ENCODE measurements at regions not wholly inside any gene's neighbourhood (a gene's known extent, or its start where the extent isn't known, plus 50 kb on each side); places are given as distances from the start of the nearest gene placed in this dataset.
A peak's percentile ranks its signal among the peaks of the same experiment; 100 is the strongest.

- no peaks in the 10 kb centered on the region for H3K27me3 Mint-ChIP-seq
- H3K4me1 Mint-ChIP-seq (ENCODE audit: low read depth), result no peaks in the 10 kb centered on the region
- no peak for DNase-seq
- H3K27ac Mint-ChIP-seq, result no peak overlapping the region
- intact Hi-C loops (cut with micrococcal nuclease), result no loop called here
- no peaks in the 10 kb centered on the region for H3K9me3 Mint-ChIP-seq
- ChIA-PET POLR2A (no interaction called here), CTCF (interaction anchor here (1.4 kb wide), 1 partner anchor 13 kb away, joined by 4 read pairs; no protein-coding TSS in a partner anchor)
- H3K36me3 Mint-ChIP-seq, result no peaks in the 10 kb centered on the region
- no peak overlapping the region for H3K4me3 Mint-ChIP-seq
Observed at GRCh38 chrX:111005166-111005565, 90.8 kb upstream of the PAK3 start.

- intact Hi-C loops (cut with micrococcal nuclease), result no loop called here
- Mint-ChIP-seq H3K4me1 (ENCODE audit: low read depth) (no peaks in the 10 kb centered on the region), H3K27ac (no peak overlapping the region), H3K9me3 (no peaks in the 10 kb centered on the region), H3K36me3 (no peaks in the 10 kb centered on the region), H3K27me3 (no peaks in the 10 kb centered on the region), H3K4me3 (no peak overlapping the region)
- POLR2A ChIA-PET, result no interaction called here
- DNase-seq, result no peak
- CTCF ChIA-PET, result no interaction called here
Observed at GRCh38 chrX:111003118-111003517, 92.9 kb upstream of the PAK3 start.

GRCh38 chrX:110992611-110993010 is 103.4 kb upstream of the PAK3 start:
- intact Hi-C loops (cut with micrococcal nuclease), result loop anchor here (1.0 to 10.0 kb wide), 3 partner anchors 107 to 452 kb away; no protein-coding TSS in a partner anchor
- Mint-ChIP-seq H3K9me3 (no peaks in the 10 kb centered on the region), H3K4me1 (ENCODE audit: low read depth) (no peaks in the 10 kb centered on the region), H3K27me3 (peaks cover 2% of the 10 kb centered on the region), H3K27ac (no peak overlapping the region), H3K36me3 (no peaks in the 10 kb centered on the region), H3K4me3 (no peak overlapping the region)
- DNase-seq, result peak; percentile 22
- ChIA-PET POLR2A (no interaction called here), CTCF (interaction anchor here (0.8 to 2.0 kb wide), 7 partner anchors 12 to 253 kb away, joined by 3 to 10 read pairs (median 4); no protein-coding TSS in a partner anchor)

GRCh38 chrX:110989869-110990268 is 106.1 kb upstream of the PAK3 start:
- no peak for DNase-seq
- H3K27me3 Mint-ChIP-seq, result peaks cover 2% of the 10 kb centered on the region
- H3K36me3 Mint-ChIP-seq, result no peaks in the 10 kb centered on the region
- ChIA-PET POLR2A (no interaction called here), CTCF (interaction anchor here (1.8 to 2.4 kb wide), 2 partner anchors 109 to 254 kb away, joined by 5 to 14 read pairs; no protein-coding TSS in a partner anchor)
- no peak overlapping the region for H3K4me3 Mint-ChIP-seq
- intact Hi-C loops (cut with micrococcal nuclease), result loop anchor here (10.0 kb wide), 1 partner anchor 455 kb away; no protein-coding TSS in a partner anchor
- no peaks in the 10 kb centered on the region for H3K4me1 Mint-ChIP-seq (ENCODE audit: low read depth)
- H3K27ac Mint-ChIP-seq, result no peak overlapping the region
- H3K9me3 Mint-ChIP-seq, result no peaks in the 10 kb centered on the region

GRCh38 chrX:110989447-110989846 is 106.5 kb upstream of the PAK3 start:
- Mint-ChIP-seq H3K4me3 (no peak overlapping the region), H3K27ac (no peak overlapping the region), H3K4me1 (ENCODE audit: low read depth) (no peaks in the 10 kb centered on the region), H3K27me3 (peaks cover 2% of the 10 kb centered on the region), H3K9me3 (no peaks in the 10 kb centered on the region), H3K36me3 (no peaks in the 10 kb centered on the region)
- ChIA-PET CTCF (interaction anchor here (1.2 to 2.4 kb wide), 2 partner anchors 110 to 255 kb away, joined by 3 to 14 read pairs; no protein-coding TSS in a partner anchor), POLR2A (no interaction called here)
- DNase-seq, result no peak
- intact Hi-C loops (cut with micrococcal nuclease), result no loop called here

GRCh38 chrX:110987292-110987691 is 108.7 kb upstream of the PAK3 start:
- H3K9me3 Mint-ChIP-seq, result no peaks in the 10 kb centered on the region
- H3K27ac Mint-ChIP-seq, result no peak overlapping the region
- no peaks in the 10 kb centered on the region for H3K4me1 Mint-ChIP-seq (ENCODE audit: low read depth)
- no peaks in the 10 kb centered on the region for H3K36me3 Mint-ChIP-seq
- POLR2A ChIA-PET, result no interaction called here
- DNase-seq, result no peak
- intact Hi-C loops (cut with micrococcal nuclease), result no loop called here
- H3K4me3 Mint-ChIP-seq, result no peak overlapping the region
- CTCF ChIA-PET, result interaction anchor here (2.4 kb wide), 1 partner anchor 112 kb away, joined by 14 read pairs; no protein-coding TSS in a partner anchor
- peaks cover 2% of the 10 kb centered on the region for H3K27me3 Mint-ChIP-seq

GRCh38 chrX:110985470-110985869 is 110.5 kb upstream of the PAK3 start:
- POLR2A ChIA-PET, result no interaction called here
- intact Hi-C loops (cut with micrococcal nuclease), result no loop called here
- CTCF ChIA-PET, result interaction anchor here (1.5 kb wide), 1 partner anchor 113 kb away, joined by 5 read pairs; no protein-coding TSS in a partner anchor
- Mint-ChIP-seq H3K27me3 (no peaks in the 10 kb centered on the region), H3K4me3 (no peak overlapping the region), H3K27ac (no peak overlapping the region), H3K4me1 (ENCODE audit: low read depth) (no peaks in the 10 kb centered on the region), H3K9me3 (no peaks in the 10 kb centered on the region), H3K36me3 (no peaks in the 10 kb centered on the region)
- DNase-seq, result no peak

- no peaks in the 10 kb centered on the region for H3K4me1 Mint-ChIP-seq (ENCODE audit: low read depth)
- no peak for DNase-seq
- H3K36me3 Mint-ChIP-seq, result no peaks in the 10 kb centered on the region
- no peak overlapping the region for H3K4me3 Mint-ChIP-seq
- POLR2A ChIA-PET, result no interaction called here
- intact Hi-C loops (cut with micrococcal nuclease), result no loop called here
- no peak overlapping the region for H3K27ac Mint-ChIP-seq
- CTCF ChIA-PET, result no interaction called here
- no peaks in the 10 kb centered on the region for H3K9me3 Mint-ChIP-seq
- no peaks in the 10 kb centered on the region for H3K27me3 Mint-ChIP-seq
Observed at GRCh38 chrX:110983024-110983423, 113.0 kb upstream of the PAK3 start.

GRCh38 chrX:110966839-110967238 is 129.2 kb upstream of the PAK3 start:
- POLR2A ChIA-PET, result no interaction called here
- no peaks in the 10 kb centered on the region for H3K9me3 Mint-ChIP-seq
- no peaks in the 10 kb centered on the region for H3K27me3 Mint-ChIP-seq
- no peak for DNase-seq
- H3K27ac Mint-ChIP-seq, result no peak overlapping the region
- CTCF ChIA-PET, result no interaction called here
- H3K4me1 Mint-ChIP-seq (ENCODE audit: low read depth), result no peaks in the 10 kb centered on the region
- H3K36me3 Mint-ChIP-seq, result no peaks in the 10 kb centered on the region
- H3K4me3 Mint-ChIP-seq, result no peak overlapping the region
- intact Hi-C loops (cut with micrococcal nuclease), result no loop called here

- Mint-ChIP-seq H3K4me3 (no peak overlapping the region), H3K36me3 (no peaks in the 10 kb centered on the region), H3K9me3 (no peaks in the 10 kb centered on the region), H3K27ac (no peak overlapping the region), H3K27me3 (no peaks in the 10 kb centered on the region), H3K4me1 (ENCODE audit: low read depth) (no peaks in the 10 kb centered on the region)
- intact Hi-C loops (cut with micrococcal nuclease), result no loop called here
- no peak for DNase-seq
- ChIA-PET CTCF (no interaction called here), POLR2A (no interaction called here)
Observed at GRCh38 chrX:110966091-110966454, 129.9 kb upstream of the PAK3 start.

- Mint-ChIP-seq H3K36me3 (no peaks in the 10 kb centered on the region), H3K27me3 (no peaks in the 10 kb centered on the region), H3K27ac (no peak overlapping the region), H3K9me3 (no peaks in the 10 kb centered on the region), H3K4me3 (no peak overlapping the region), H3K4me1 (ENCODE audit: low read depth) (no peaks in the 10 kb centered on the region)
- ChIA-PET CTCF (no interaction called here), POLR2A (no interaction called here)
- no peak for DNase-seq
- intact Hi-C loops (cut with micrococcal nuclease), result no loop called here
Observed at GRCh38 chrX:110965409-110966090, 130.4 kb upstream of the PAK3 start.

- DNase-seq, result no peak
- no peak overlapping the region for H3K4me3 Mint-ChIP-seq
- no peak overlapping the region for H3K27ac Mint-ChIP-seq
- intact Hi-C loops (cut with micrococcal nuclease), result no loop called here
- H3K9me3 Mint-ChIP-seq, result no peaks in the 10 kb centered on the region
- H3K36me3 Mint-ChIP-seq, result no peaks in the 10 kb centered on the region
- ChIA-PET POLR2A (no interaction called here), CTCF (no interaction called here)
- H3K27me3 Mint-ChIP-seq, result no peaks in the 10 kb centered on the region
- H3K4me1 Mint-ChIP-seq (ENCODE audit: low read depth), result no peaks in the 10 kb centered on the region
Observed at GRCh38 chrX:110964786-110965185, 131.2 kb upstream of the PAK3 start.

GRCh38 chrX:110962451-110962850 is 133.5 kb upstream of the PAK3 start:
- no peaks in the 10 kb centered on the region for H3K4me1 Mint-ChIP-seq (ENCODE audit: low read depth)
- no peaks in the 10 kb centered on the region for H3K27me3 Mint-ChIP-seq
- DNase-seq, result no peak
- no peaks in the 10 kb centered on the region for H3K9me3 Mint-ChIP-seq
- intact Hi-C loops (cut with micrococcal nuclease), result no loop called here
- ChIA-PET CTCF (no interaction called here), POLR2A (no interaction called here)
- no peaks in the 10 kb centered on the region for H3K36me3 Mint-ChIP-seq
- no peak overlapping the region for H3K27ac Mint-ChIP-seq
- H3K4me3 Mint-ChIP-seq, result no peak overlapping the region
